ENCODE measurements at regions not wholly inside any gene's neighbourhood (a gene's known extent, or its start where the extent isn't known, plus 50 kb on each side); places are given as distances from the start of the nearest gene placed in this dataset.
"Not testable (repeated sequence)": the region's sequence is repeated elsewhere in the genome, so short reads cannot be mapped to it uniquely, and the experiment has no call there.

DNA sequence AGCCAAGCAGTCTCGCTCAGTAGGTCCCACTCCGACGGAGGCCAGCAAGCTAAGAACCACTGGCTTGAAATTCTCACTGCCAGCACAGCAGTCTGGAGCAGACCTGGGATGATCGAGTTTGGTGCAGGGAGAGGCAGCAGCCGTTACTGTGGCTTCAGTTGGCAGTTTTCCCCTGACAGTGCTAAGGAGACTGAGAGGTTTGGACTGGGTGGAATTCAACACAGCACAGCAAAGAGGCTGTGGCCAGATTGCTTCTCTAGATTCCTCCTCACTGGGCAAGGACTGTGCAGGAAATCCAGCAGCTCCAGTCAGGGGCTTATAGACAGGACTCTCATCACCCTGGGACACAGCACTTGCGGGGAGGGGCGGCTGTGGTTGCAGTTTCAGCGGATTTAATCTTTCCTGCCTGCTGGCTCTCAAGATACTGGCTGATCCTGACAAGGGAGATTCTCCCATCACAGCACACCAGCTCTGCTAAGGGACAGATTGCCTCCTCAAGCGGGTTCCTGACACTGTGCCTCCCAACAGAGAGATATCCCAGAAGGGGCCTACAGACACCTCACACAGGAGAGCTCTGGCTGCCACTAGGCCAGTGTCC, 122.1 kb downstream of the YIPF5 start:
- TF ChIP-seq, protein P1, sequence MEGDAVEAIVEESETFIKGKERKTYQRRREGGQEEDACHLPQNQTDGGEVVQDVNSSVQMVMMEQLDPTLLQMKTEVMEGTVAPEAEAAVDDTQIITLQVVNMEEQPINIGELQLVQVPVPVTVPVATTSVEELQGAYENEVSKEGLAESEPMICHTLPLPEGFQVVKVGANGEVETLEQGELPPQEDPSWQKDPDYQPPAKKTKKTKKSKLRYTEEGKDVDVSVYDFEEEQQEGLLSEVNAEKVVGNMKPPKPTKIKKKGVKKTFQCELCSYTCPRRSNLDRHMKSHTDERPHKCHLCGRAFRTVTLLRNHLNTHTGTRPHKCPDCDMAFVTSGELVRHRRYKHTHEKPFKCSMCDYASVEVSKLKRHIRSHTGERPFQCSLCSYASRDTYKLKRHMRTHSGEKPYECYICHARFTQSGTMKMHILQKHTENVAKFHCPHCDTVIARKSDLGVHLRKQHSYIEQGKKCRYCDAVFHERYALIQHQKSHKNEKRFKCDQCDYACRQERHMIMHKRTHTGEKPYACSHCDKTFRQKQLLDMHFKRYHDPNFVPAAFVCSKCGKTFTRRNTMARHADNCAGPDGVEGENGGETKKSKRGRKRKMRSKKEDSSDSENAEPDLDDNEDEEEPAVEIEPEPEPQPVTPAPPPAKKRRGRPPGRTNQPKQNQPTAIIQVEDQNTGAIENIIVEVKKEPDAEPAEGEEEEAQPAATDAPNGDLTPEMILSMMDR (IDR thresholded peaks at IDR 0.05): no peak
- TF ChIP-seq POLR2A (IDR thresholded peaks at IDR 0.05) (no peak), EP300 (IDR thresholded peaks at IDR 0.05; ENCODE audit: low read depth) (no peak), POLR2AphosphoS5 (IDR thresholded peaks at IDR 0.05) (no peak)
- in situ Hi-C loops (cut with MboI; ENCODE audit: low pct_ligation_motif_present in 1 of 4, low pct_unique_long_range_greater_than_20kb in 1 of 4, low sequenced_read_pairs in 3 of 4) (no loop called here), intact Hi-C loops (cut with DNase I; ENCODE audit: low total_unique reads) (no loop called here)
- Histone ChIP-seq H3K27me3 (no peaks in the 10 kb centered on the region), H3K4me1 (no peaks in the 10 kb centered on the region), H3K9me3 (no peaks in the 10 kb centered on the region), H3K27ac (no peak overlapping the region), H3K4me3 (no peak overlapping the region), H3K36me3 (no peaks in the 10 kb centered on the region)
- no peak for DNase-seq
- WGBS, 2 donors (ENCODE audit: low coverage in 1 of 2): 72% methylated on average over 9 of the region's 9 CpGs; no CpG with 5 or more reads in 1 of the 2 donors

DNA sequence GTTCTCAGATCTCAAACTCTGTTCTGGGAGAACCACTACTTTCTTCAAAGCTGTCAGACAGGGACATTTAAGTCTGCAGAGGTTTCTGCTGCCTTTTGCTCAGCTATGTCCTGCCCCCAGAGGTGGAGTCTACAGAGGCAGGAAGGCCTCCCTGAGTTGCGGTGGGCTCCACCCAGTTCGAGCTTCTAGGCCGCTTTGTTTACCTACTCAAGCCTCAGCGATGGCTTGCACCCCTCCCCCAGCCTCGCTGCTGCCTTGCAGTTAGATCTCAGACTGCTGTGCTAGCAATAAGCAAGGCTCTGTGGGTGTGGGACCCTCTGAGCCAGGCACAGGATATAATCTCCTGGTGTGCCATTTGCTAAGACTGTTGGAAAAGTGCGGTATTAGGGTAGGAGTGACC, 115.1 kb downstream of the YIPF5 start:
- H3K27me3 ChIP-seq; in situ Hi-C loops (cut with MboI; ENCODE audit: low pct_ligation_motif_present in 1 of 4, low pct_unique_long_range_greater_than_20kb in 1 of 4, low sequenced_read_pairs in 3 of 4); intact Hi-C loops (cut with DNase I; ENCODE audit: low total_unique reads); H3K9me3 ChIP-seq; DNase-seq; H3K4me1 ChIP-seq; H3K36me3 ChIP-seq; H3K4me3 ChIP-seq; H3K27ac ChIP-seq: not testable (repeated sequence)
- WGBS, 2 donors (ENCODE audit: low coverage in 1 of 2): 93% methylated on average over 6 of the region's 6 CpGs; no CpG with 5 or more reads in 1 of the 2 donors

DNA sequence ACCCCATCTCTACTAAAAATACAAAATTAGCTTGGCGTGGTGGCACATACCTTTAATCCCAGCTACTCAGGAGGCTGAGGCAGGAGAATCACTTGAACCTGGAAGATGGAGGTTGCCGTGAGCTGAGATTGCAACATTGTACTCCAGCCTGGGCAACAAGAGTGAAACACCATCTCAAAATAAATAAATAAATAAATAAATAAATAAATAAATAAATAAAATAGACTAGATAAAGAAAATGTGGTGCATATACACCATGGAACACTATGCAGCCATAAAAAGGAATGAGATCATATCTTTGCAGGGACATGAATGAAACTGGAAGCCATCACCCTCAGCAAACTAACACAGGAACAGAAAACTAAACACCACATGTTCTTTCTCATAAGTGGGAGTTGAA, 110.4 kb downstream of the YIPF5 start:
- H3K36me3 ChIP-seq; DNase-seq; H3K27ac ChIP-seq; in situ Hi-C loops (cut with MboI; ENCODE audit: low pct_ligation_motif_present in 1 of 4, low pct_unique_long_range_greater_than_20kb in 1 of 4, low sequenced_read_pairs in 3 of 4); H3K4me1 ChIP-seq; H3K4me3 ChIP-seq; H3K9me3 ChIP-seq; intact Hi-C loops (cut with DNase I; ENCODE audit: low total_unique reads); H3K27me3 ChIP-seq: not testable (repeated sequence)
- 88 to 91% methylated on average over 1 to 2 of the region's 2 CpGs for WGBS, 2 donors (ENCODE audit: low coverage in 1 of 2)

DNA sequence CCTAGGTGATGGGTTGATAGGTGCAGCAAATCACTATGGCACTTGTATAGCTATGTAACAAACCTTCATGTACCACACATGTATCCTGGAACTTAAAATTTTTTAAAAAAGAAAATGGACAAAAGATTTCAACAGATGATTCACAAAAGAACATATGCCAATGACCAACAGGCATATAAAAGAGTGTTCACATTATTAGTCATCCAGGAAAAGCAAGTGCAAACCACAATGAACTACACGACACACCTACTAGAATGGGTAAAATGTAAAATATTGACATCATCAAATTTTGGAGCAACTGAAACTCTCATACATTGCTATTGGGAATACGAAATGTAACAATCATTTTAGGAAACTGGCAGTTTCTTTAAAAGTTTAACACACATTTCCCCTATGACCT, 109.9 kb downstream of the YIPF5 start:
- intact Hi-C loops (cut with DNase I; ENCODE audit: low total_unique reads): no loop called here
- peaks cover 0 to 7% of the 10 kb centered on the region in 2 donors for H3K9me3 ChIP-seq
- H3K36me3 ChIP-seq: no peaks in the 10 kb centered on the region
- in situ Hi-C loops (cut with MboI; ENCODE audit: low pct_ligation_motif_present in 1 of 4, low pct_unique_long_range_greater_than_20kb in 1 of 4, low sequenced_read_pairs in 3 of 4): no loop called here
- no peak overlapping the region for H3K27ac ChIP-seq
- no peak overlapping the region for H3K4me3 ChIP-seq
- no peaks in the 10 kb centered on the region for H3K27me3 ChIP-seq
- TF ChIP-seq POLR2AphosphoS5 (IDR thresholded peaks at IDR 0.05) (no peak), EP300 (IDR thresholded peaks at IDR 0.05; ENCODE audit: low read depth) (no peak), POLR2A (IDR thresholded peaks at IDR 0.05) (no peak)
- TF ChIP-seq, protein P1 (IDR thresholded peaks at IDR 0.05): no peak
- WGBS, 2 donors (ENCODE audit: low coverage in 1 of 2): 80 to 87% methylated on average over 2 of the region's 2 CpGs
- DNase-seq: no peak
- no peaks in the 10 kb centered on the region for H3K4me1 ChIP-seq

DNA sequence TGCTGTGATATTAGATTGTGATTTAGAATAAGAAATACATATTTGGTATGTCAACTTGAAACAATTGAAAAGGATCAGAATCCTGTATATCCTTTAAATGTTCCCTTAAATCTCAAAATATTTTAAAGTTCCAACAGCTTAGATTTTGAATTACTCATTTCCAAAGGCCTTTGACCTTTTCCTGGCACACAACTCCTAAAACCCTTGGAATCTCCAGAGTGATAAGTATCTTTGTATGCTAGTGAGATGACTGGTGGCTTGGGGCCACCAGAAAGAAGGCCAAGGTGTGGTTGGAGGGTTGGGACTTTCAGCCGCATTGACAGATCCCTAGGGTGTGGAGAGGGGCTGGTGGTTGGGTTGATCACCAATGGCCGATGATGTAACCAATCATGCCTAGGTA, 104.7 kb downstream of the YIPF5 start:
- no peak for DNase-seq
- Histone ChIP-seq H3K4me3 (no peak overlapping the region), H3K36me3 (no peaks in the 10 kb centered on the region), H3K27ac (no peak overlapping the region), H3K4me1 (no peaks in the 10 kb centered on the region), H3K27me3 (no peaks in the 10 kb centered on the region), H3K9me3 (peaks cover 0 to under 1% of the 10 kb centered on the region in 2 donors)
- 92% methylated on average over 2 of the region's 2 CpGs; no CpG with 5 or more reads in 1 of the 2 donors for WGBS, 2 donors (ENCODE audit: low coverage in 1 of 2)
- TF ChIP-seq, protein P1 (IDR thresholded peaks at IDR 0.05): no peak
- TF ChIP-seq EP300 (IDR thresholded peaks at IDR 0.05; ENCODE audit: low read depth): no peak
- no peak for TF ChIP-seq POLR2AphosphoS5 (IDR thresholded peaks at IDR 0.05)
- TF ChIP-seq POLR2A (IDR thresholded peaks at IDR 0.05): no peak
- in situ Hi-C loops (cut with MboI; ENCODE audit: low pct_ligation_motif_present in 1 of 4, low pct_unique_long_range_greater_than_20kb in 1 of 4, low sequenced_read_pairs in 3 of 4) (no loop called here), intact Hi-C loops (cut with DNase I; ENCODE audit: low total_unique reads) (no loop called here)
